WTC11 (cell line): ENCODE measurements at regions not wholly inside any gene's neighbourhood (a gene's known extent, or its start where the extent isn't known, plus 50 kb on each side); places are given as distances from the start of the nearest gene placed in this dataset.
"Not testable (repeated sequence)": the region's sequence is repeated elsewhere in the genome, so short reads cannot be mapped to it uniquely, and the experiment has no call there.

Source experiments
- ATAC-seq: fragments of 200-7000 bp; cut with Tn5 transposase; 2 replicates; pipeline ENCODE4 v1.10.0; 2021; ENCODE audit warnings: mild to moderate bottlenecking, moderate library complexity
- CTCF ChIA-PET: fragments of 300-600 bp; sonication (Branson Sonifier 250); formaldehyde crosslinking; loops from one replicate; lab custom pipeline; 2021; ENCODE audit warnings: antibody characterized with exemption; lab: Charles Lee
- POLR2A ChIA-PET: fragments of 350-600 bp; sonication (Branson Sonifier 250); formaldehyde crosslinking; loops from one replicate; lab custom pipeline; 2021; ENCODE audit warnings: antibody characterized with exemption; lab: Charles Lee
- DNase-seq: peaks from one replicate; pipeline ENCODE4 v3.0.0; 2021; ENCODE audit warnings: low spot score
- H3K27ac Mint-ChIP-seq: 2 replicates; pipeline ENCODE4 v1.8.0; 2021; ENCODE audit warnings: mixed read lengths
- H3K27me3 Mint-ChIP-seq: 2 replicates; pipeline ENCODE4 v1.8.0; 2021; ENCODE audit warnings: low read depth, mild to moderate bottlenecking, moderate library complexity, mixed read lengths
- H3K36me3 Mint-ChIP-seq: 2 replicates; pipeline ENCODE4 v1.8.0; 2021; ENCODE audit warnings: mixed read lengths
- H3K4me1 Mint-ChIP-seq: 2 replicates; pipeline ENCODE4 v1.8.0; 2022; ENCODE audit warnings: mixed read lengths
- H3K4me3 Mint-ChIP-seq: 2 replicates; pipeline ENCODE4 v1.8.0; 2021; ENCODE audit warnings: mild to moderate bottlenecking, moderate library complexity, mixed read lengths
- H3K9me3 Mint-ChIP-seq: 2 replicates; pipeline ENCODE4 v1.8.0; 2021; ENCODE audit warnings: mixed read lengths
- ATF1 ChIP-seq: sonication (generic); formaldehyde crosslinking; IDR thresholded peaks from 2 replicates; pipeline ENCODE4 v1.8.1; 2023; ENCODE audit warnings: mild to moderate bottlenecking, moderate library complexity, missing genetic modification reagents
- EMX1 ChIP-seq: fragments of 250-450 bp; sonication (Bioruptor Pico); IDR thresholded peaks from 2 replicates; pipeline ENCODE4 v1.8.0; 2021; ENCODE audit warnings: mild to moderate bottlenecking
- FOXK1 ChIP-seq: sonication (generic); formaldehyde crosslinking; IDR thresholded peaks from 2 replicates; pipeline ENCODE4 v1.8.0; 2022; ENCODE audit warnings: mild to moderate bottlenecking, moderate library complexity, missing genetic modification reagents
- JAZF1 ChIP-seq: fragments of 250-450 bp; sonication (Bioruptor Pico); IDR thresholded peaks from 2 replicates; pipeline ENCODE4 v1.9.0; 2021; ENCODE audit warnings: moderate library complexity, mild to moderate bottlenecking, inconsistent platforms
- MAX ChIP-seq: sonication (generic); formaldehyde crosslinking; IDR thresholded peaks from 2 replicates; pipeline ENCODE4 v1.8.0; 2022; ENCODE audit warnings: mild to moderate bottlenecking, missing genetic modification reagents
- MYBL2 ChIP-seq: sonication (generic); formaldehyde crosslinking; IDR thresholded peaks from 2 replicates; pipeline ENCODE4 v1.8.1; 2023; ENCODE audit warnings: mild to moderate bottlenecking, moderate library complexity, missing genetic modification reagents
- NFATC4 ChIP-seq: fragments of 250-450 bp; sonication (Bioruptor Pico); IDR thresholded peaks from 2 replicates; pipeline ENCODE4 v1.9.0; 2021; ENCODE audit warnings: mild to moderate bottlenecking
- RORB ChIP-seq: fragments of 250-450 bp; sonication (Bioruptor Pico); IDR thresholded peaks from 2 replicates; pipeline ENCODE4 v1.9.0; 2021; ENCODE audit warnings: mild to moderate bottlenecking
- SMAD3 ChIP-seq: sonication (generic); formaldehyde crosslinking; IDR thresholded peaks from 2 replicates; pipeline ENCODE4 v1.8.0; 2022; ENCODE audit warnings: missing genetic modification reagents, mild to moderate bottlenecking, borderline replicate concordance
- USF2 ChIP-seq: sonication (generic); formaldehyde crosslinking; IDR thresholded peaks from 2 replicates; pipeline ENCODE4 v1.8.1; 2023; ENCODE audit warnings: mild to moderate bottlenecking, missing genetic modification reagents, moderate library complexity
- ZBTB43 ChIP-seq: sonication (generic); formaldehyde crosslinking; IDR thresholded peaks from 2 replicates; pipeline ENCODE4 v1.8.1; 2023; ENCODE audit warnings: mild to moderate bottlenecking, missing genetic modification reagents
- ZMAT4 ChIP-seq: fragments of 250-450 bp; sonication (Bioruptor Pico); IDR thresholded peaks from 2 replicates; pipeline ENCODE4 v1.9.0; 2021; ENCODE audit warnings: mild to moderate bottlenecking
- ZNF138 ChIP-seq: sonication (generic); formaldehyde crosslinking; conservative IDR thresholded peaks from 2 replicates; pipeline ENCODE4 v1.8.1; 2022; ENCODE audit warnings: mild to moderate bottlenecking, moderate library complexity, missing genetic modification reagents
- ZNF219 ChIP-seq: sonication (generic); formaldehyde crosslinking; IDR thresholded peaks from 2 replicates; pipeline ENCODE4 v1.8.0; 2023; ENCODE audit warnings: missing genetic modification reagents, mild to moderate bottlenecking, borderline replicate concordance
- ZNF232 ChIP-seq: sonication (generic); formaldehyde crosslinking; IDR thresholded peaks from 2 replicates; pipeline ENCODE4 v1.8.0; 2022; ENCODE audit warnings: mild to moderate bottlenecking, missing genetic modification reagents
- ZNF281 ChIP-seq: sonication (generic); formaldehyde crosslinking; IDR thresholded peaks from 2 replicates; pipeline ENCODE4 v1.8.0; 2023; ENCODE audit warnings: mild to moderate bottlenecking, missing genetic modification reagents

- POLR2A ChIA-PET: no interaction called here
- no peak overlapping the region for H3K27ac Mint-ChIP-seq
- H3K4me1 Mint-ChIP-seq: peaks cover 3% of the 10 kb centered on the region; the same call in 1 of the 2 replicates
- ATAC-seq (no peak), DNase-seq (no peak)
- no peaks in the 10 kb centered on the region for H3K36me3 Mint-ChIP-seq
- H3K27me3 Mint-ChIP-seq: no peaks in the 10 kb centered on the region
- TF ChIP-seq NFATC4 (CRISPR knock-in tag): no peak
- no peak for TF ChIP-seq MAX (CRISPR knock-in tag)
- H3K9me3 Mint-ChIP-seq: peaks cover under 1% of the 10 kb centered on the region
- CTCF ChIA-PET: no interaction called here
- no peak overlapping the region for H3K4me3 Mint-ChIP-seq
Measured at GRCh38 chrX:67353651-67354370, 190.0 kb upstream of the AR start.

GRCh38 chrX:67361267-67361666 is 182.6 kb upstream of the AR start:
- H3K4me3 Mint-ChIP-seq, H3K27me3 Mint-ChIP-seq, H3K27ac Mint-ChIP-seq, DNase-seq, H3K4me1 Mint-ChIP-seq, CTCF ChIA-PET, ATAC-seq, H3K36me3 Mint-ChIP-seq, POLR2A ChIA-PET: not testable (repeated sequence)
- H3K9me3 Mint-ChIP-seq: peaks cover 33% of the 10 kb centered on the region

- H3K27me3 Mint-ChIP-seq: no peaks in the 10 kb centered on the region
- CTCF ChIA-PET: no interaction called here
- DNase-seq: no peak
- peaks cover 19% of the 10 kb centered on the region for H3K9me3 Mint-ChIP-seq
- peaks cover 5% of the 10 kb centered on the region; the same call in 1 of the 2 replicates for H3K4me1 Mint-ChIP-seq
- no peak for TF ChIP-seq JAZF1 (CRISPR knock-in tag)
- TF ChIP-seq MYBL2: no peak
- TF ChIP-seq ZNF138 (CRISPR knock-in tag): no peak
- no peak for TF ChIP-seq EMX1
- no peak for TF ChIP-seq ZNF232 (CRISPR knock-in tag)
- TF ChIP-seq ZBTB43 (CRISPR knock-in tag): no peak
- TF ChIP-seq SMAD3 (CRISPR knock-in tag): no peak
- TF ChIP-seq ATF1 (CRISPR knock-in tag): no peak
- no peak for TF ChIP-seq USF2 (CRISPR knock-in tag)
- TF ChIP-seq RORB: no peak
- no peak for TF ChIP-seq ZMAT4 (CRISPR knock-in tag)
- no peak for TF ChIP-seq FOXK1 (CRISPR knock-in tag)
- TF ChIP-seq ZNF219 (CRISPR knock-in tag): no peak
- no peak for TF ChIP-seq ZNF281 (CRISPR knock-in tag)
- POLR2A ChIA-PET: no interaction called here
- H3K36me3 Mint-ChIP-seq: no peaks in the 10 kb centered on the region; the same call in none of the 2 replicates
- peak; percentile 76 for ATAC-seq
- H3K27ac Mint-ChIP-seq: peak overlapping the region; percentile 83; the same call in 1 of the 2 replicates
- H3K4me3 Mint-ChIP-seq: no peak overlapping the region
Measured at GRCh38 chrX:67384403-67384802, 159.4 kb upstream of the AR start.
